Transverse colon (tissue), 4 donors: ENCODE measurements at regions not wholly inside any gene's neighbourhood (a gene's known extent, or its start where the extent isn't known, plus 50 kb on each side); places are given as distances from the start of the nearest gene placed in this dataset.

Experiments
- CTCF ChIP-seq, 5 experiments: fragments of 200-600 bp in 3 of 5; fragments of 450-650 bp in 2 of 5; sonication (generic) in 3 of 5; IDR thresholded peaks; 1 replicate in 2 of 5; 2 replicates in 3 of 5; pipeline ENCODE4 v1.5.1; 2016 to 2017; ENCODE audit warnings: antibody characterized with exemption in 5 of 5, inconsistent platforms in 3 of 5, mild to moderate bottlenecking in 2 of 5, moderate library complexity in 1 of 5
- POLR2A ChIP-seq: fragments of 450-650 bp; IDR thresholded peaks from one replicate; pipeline ENCODE4 v1.6.1; 2016; ENCODE audit warnings: antibody characterized with exemption, mild to moderate bottlenecking, moderate library complexity
- POLR2AphosphoS5 ChIP-seq, 3 donors: sonication (generic); formaldehyde crosslinking; IDR thresholded peaks; one replicate each; pipeline ENCODE4 v1.6.1; 2016; ENCODE audit warnings: antibody characterized with exemption in 3 of 3

- TF ChIP-seq POLR2AphosphoS5 (IDR thresholded peaks at IDR 0.05) (no peak), CTCF (IDR thresholded peaks at IDR 0.05) (no peak), POLR2A (no peak)
These were observed 185.9 kb upstream of the FOXQ1 start for GRCh38 chr6:1126036-1126435.
